ENCODE measurements at regions not wholly inside any gene's neighbourhood (a gene's known extent, or its start where the extent isn't known, plus 50 kb on each side); places are given as distances from the start of the nearest gene placed in this dataset.

DNA sequence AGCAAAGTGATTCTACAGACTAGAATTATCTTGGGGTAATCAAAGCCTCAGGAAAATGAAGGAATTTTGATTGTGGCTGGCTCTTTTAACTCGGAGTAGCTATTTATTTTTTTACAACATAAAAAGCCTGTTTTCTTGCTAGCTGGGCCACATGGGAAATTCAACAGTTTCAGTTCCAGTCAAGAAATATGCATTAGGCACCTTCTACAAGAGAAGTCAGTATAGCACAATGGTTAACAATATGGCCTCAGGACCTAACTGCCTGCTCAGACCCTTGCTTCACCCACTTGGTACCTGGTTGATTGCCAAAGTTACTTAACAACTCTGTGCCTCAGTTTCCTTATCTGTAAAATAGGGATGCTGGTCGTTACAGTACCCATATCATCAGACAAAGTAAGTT is 586.2 kb downstream of the ZNF608 start:
- no peaks in the 10 kb centered on the region for H3K36me3 ChIP-seq (ENCODE audit: control insufficient read depth in 4 of 4, insufficient read depth in 3 of 4, low read depth in 1 of 4, low read length in 3 of 4)

More for the DNA sequence above, 586.2 kb downstream of the ZNF608 start:
- H3K4me1 ChIP-seq (ENCODE audit: control insufficient read depth in 4 of 4, insufficient read depth in 4 of 4, low read length in 3 of 4) = no peaks in the 10 kb centered on the region
- H3K9me3 ChIP-seq (ENCODE audit: control insufficient read depth in 4 of 4, low read length in 3 of 4) = peaks cover 0 to 3% (median 0%) of the 10 kb centered on the region in 4 donors
- WGBS = 69% methylated on average over 2 of the region's 2 CpGs
- no peak for DNase-seq (ENCODE audit: low spot score)
- no peak for TF ChIP-seq YY1 (IDR thresholded peaks at IDR 0.05)
- no peak for TF ChIP-seq HNF4G (IDR thresholded peaks at IDR 0.05)
- TF ChIP-seq, protein P1, sequence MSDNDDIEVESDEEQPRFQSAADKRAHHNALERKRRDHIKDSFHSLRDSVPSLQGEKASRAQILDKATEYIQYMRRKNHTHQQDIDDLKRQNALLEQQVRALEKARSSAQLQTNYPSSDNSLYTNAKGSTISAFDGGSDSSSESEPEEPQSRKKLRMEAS (IDR thresholded peaks at IDR 0.05) = no peak
- TF ChIP-seq RAD21 (IDR thresholded peaks at IDR 0.05) = no peak
- no peak for TF ChIP-seq TAF1 (conservative IDR thresholded peaks at IDR 0.05)
- TF ChIP-seq RXRA (IDR thresholded peaks at IDR 0.05) = no peak
- TF ChIP-seq, protein P2, sequence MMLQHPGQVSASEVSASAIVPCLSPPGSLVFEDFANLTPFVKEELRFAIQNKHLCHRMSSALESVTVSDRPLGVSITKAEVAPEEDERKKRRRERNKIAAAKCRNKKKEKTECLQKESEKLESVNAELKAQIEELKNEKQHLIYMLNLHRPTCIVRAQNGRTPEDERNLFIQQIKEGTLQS (IDR thresholded peaks at IDR 0.05) = no peak
- no peak for TF ChIP-seq FOXA1 (IDR thresholded peaks at IDR 0.05)
- TF ChIP-seq CTCF (IDR thresholded peaks at IDR 0.05; ENCODE audit: low read depth, low read length, missing input control) = no peak
- no peak for TF ChIP-seq SP1 (IDR thresholded peaks at IDR 0.05)
- TF ChIP-seq, protein P3, sequence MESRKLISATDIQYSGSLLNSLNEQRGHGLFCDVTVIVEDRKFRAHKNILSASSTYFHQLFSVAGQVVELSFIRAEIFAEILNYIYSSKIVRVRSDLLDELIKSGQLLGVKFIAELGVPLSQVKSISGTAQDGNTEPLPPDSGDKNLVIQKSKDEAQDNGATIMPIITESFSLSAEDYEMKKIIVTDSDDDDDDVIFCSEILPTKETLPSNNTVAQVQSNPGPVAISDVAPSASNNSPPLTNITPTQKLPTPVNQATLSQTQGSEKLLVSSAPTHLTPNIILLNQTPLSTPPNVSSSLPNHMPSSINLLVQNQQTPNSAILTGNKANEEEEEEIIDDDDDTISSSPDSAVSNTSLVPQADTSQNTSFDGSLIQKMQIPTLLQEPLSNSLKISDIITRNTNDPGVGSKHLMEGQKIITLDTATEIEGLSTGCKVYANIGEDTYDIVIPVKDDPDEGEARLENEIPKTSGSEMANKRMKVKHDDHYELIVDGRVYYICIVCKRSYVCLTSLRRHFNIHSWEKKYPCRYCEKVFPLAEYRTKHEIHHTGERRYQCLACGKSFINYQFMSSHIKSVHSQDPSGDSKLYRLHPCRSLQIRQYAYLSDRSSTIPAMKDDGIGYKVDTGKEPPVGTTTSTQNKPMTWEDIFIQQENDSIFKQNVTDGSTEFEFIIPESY (IDR thresholded peaks at IDR 0.05) = no peak
- TF ChIP-seq REST (IDR thresholded peaks at IDR 0.05) = no peak
- TF ChIP-seq HNF4A (conservative IDR thresholded peaks at IDR 0.05) = no peak
- no peak for TF ChIP-seq FOXA2 (IDR thresholded peaks at IDR 0.05)
- peaks cover 0 to 4% (median 0%) of the 10 kb centered on the region in 4 donors for H3K27me3 ChIP-seq (ENCODE audit: control insufficient read depth in 4 of 4, insufficient read depth in 4 of 4, low read length in 3 of 4)
- no peak overlapping the region for H3K9ac ChIP-seq (ENCODE audit: low read depth in 1 of 2, low read length in 2 of 2)
- no peak overlapping the region for H3K27ac ChIP-seq (ENCODE audit: low read depth in 1 of 2, low read length in 2 of 2)
- H3K4me3 ChIP-seq (ENCODE audit: low read depth in 1 of 3, low read length in 3 of 3) = no peak overlapping the region
